NCI-H526 treated with DMSO at 0.1 percent for 48 hours (cell line): ENCODE measurements at regions not wholly inside any gene's neighbourhood (a gene's known extent, or its start where the extent isn't known, plus 50 kb on each side); places are given as distances from the start of the nearest gene placed in this dataset.
"Not testable (repeated sequence)": the region's sequence is repeated elsewhere in the genome, so short reads cannot be mapped to it uniquely, and the experiment has no call there.

Experiments
- DNase-seq: peaks from one replicate; lab custom pipeline; 2025; lab: John Stamatoyannopoulos, UW

- not testable (repeated sequence) for DNase-seq
Measured at GRCh38 chr15:84152381-84152979, 83.1 kb upstream of the GOLGA6L4 start.

- DNase-seq = not testable (repeated sequence)
Measured at GRCh38 chr15:84153655-84154140, 81.9 kb upstream of the GOLGA6L4 start.

- DNase-seq = not testable (repeated sequence)
Measured at GRCh38 chr15:84154314-84154713, 81.3 kb upstream of the GOLGA6L4 start.

GRCh38 chr15:84154787-84155186 is 80.8 kb upstream of the GOLGA6L4 start:
- not testable (repeated sequence) for DNase-seq

GRCh38 chr15:84155792-84156587 is 79.6 kb upstream of the GOLGA6L4 start:
- not testable (repeated sequence) for DNase-seq

GRCh38 chr15:84156588-84156840 is 79.1 kb upstream of the GOLGA6L4 start:
- DNase-seq = not testable (repeated sequence)

GRCh38 chr15:84157056-84157632 is 78.4 kb upstream of the GOLGA6L4 start:
- not testable (repeated sequence) for DNase-seq

GRCh38 chr15:84157857-84158256 is 77.7 kb upstream of the GOLGA6L4 start:
- DNase-seq = not testable (repeated sequence)

- not testable (repeated sequence) for DNase-seq
Measured at GRCh38 chr15:84159346-84160269, 76.0 kb upstream of the GOLGA6L4 start.

- not testable (repeated sequence) for DNase-seq
Measured at GRCh38 chr15:84164423-84165292, 70.9 kb upstream of the GOLGA6L4 start.

- DNase-seq = not testable (repeated sequence)
Measured at GRCh38 chr15:84170029-84170428, 65.5 kb upstream of the GOLGA6L4 start.

GRCh38 chr15:84173231-84173610 is 62.4 kb upstream of the GOLGA6L4 start:
- DNase-seq = not testable (repeated sequence)
